Keratinocyte (primary cell): ENCODE measurements at regions not wholly inside any gene's neighbourhood (a gene's known extent, or its start where the extent isn't known, plus 50 kb on each side); places are given as distances from the start of the nearest gene placed in this dataset.

Source experiments
- CTCF ChIP-seq, 3 experiments: IDR thresholded peaks in 1 of 3; conservative IDR thresholded peaks in 1 of 3; optimal IDR thresholded peaks in 1 of 3; 2 replicates in 2 of 3; 3 replicates in 1 of 3; pipeline versions ENCODE3 to v1.5.1; 2011; ENCODE audit warnings: low read length in 3 of 3, mild to moderate bottlenecking in 3 of 3, moderate library complexity in 2 of 3, control low read depth in 1 of 3, inconsistent platforms in 1 of 3; ENCODE audit not compliant: insufficient read depth in 2 of 3; ENCODE audit errors: extremely low read depth in 1 of 3
- EZH2 ChIP-seq: IDR thresholded peaks from one replicate; pipeline ENCODE4 v1.6.1; 2012; ENCODE audit warnings: inconsistent platforms, mild to moderate bottlenecking, low read length, moderate library complexity

- TF ChIP-seq CTCF (optimal IDR thresholded peaks at IDR 0.05 in 1 of 3, IDR thresholded peaks at IDR 0.05 in 1 of 3, conservative IDR thresholded peaks at IDR 0.05 in 1 of 3; ENCODE audit: extremely low read depth in 1 of 3, insufficient read depth in 2 of 3, low read length in 3 of 3) (no peak), EZH2 (no peak)
These were observed 173.9 kb downstream of the LAT start for GRCh38 chr16:29158785-29159184.
